WTC11 (cell line): ENCODE measurements at regions not wholly inside any gene's neighbourhood (a gene's known extent, or its start where the extent isn't known, plus 50 kb on each side); places are given as distances from the start of the nearest gene placed in this dataset.

Experiments
- CTCF ChIP-seq: fragments of 200-600 bp; IDR thresholded peaks from 2 replicates; pipeline ENCODE4 v1.8.0; 2022; ENCODE audit warnings: antibody characterized with exemption
- ESRRA ChIP-seq: sonication (generic); formaldehyde crosslinking; IDR thresholded peaks from 2 replicates; pipeline ENCODE4 v1.8.1; 2022; ENCODE audit warnings: mild to moderate bottlenecking, missing genetic modification reagents, borderline replicate concordance
- USF2 ChIP-seq: sonication (generic); formaldehyde crosslinking; IDR thresholded peaks from 2 replicates; pipeline ENCODE4 v1.8.1; 2023; ENCODE audit warnings: mild to moderate bottlenecking, missing genetic modification reagents, moderate library complexity

GRCh38 chr3:132247211-132247610 lies 70.0 kb upstream of the ACP3 start:
- TF ChIP-seq CTCF (no peak), USF2 (CRISPR knock-in tag) (no peak), ESRRA (no peak)
